Activated naive CD4-positive, alpha-beta T cell treated with anti-CD3 and anti-CD28 coated beads for 36 hours (primary cell): ENCODE measurements at regions not wholly inside any gene's neighbourhood (a gene's known extent, or its start where the extent isn't known, plus 50 kb on each side); places are given as distances from the start of the nearest gene placed in this dataset.
"Not testable (repeated sequence)": the region's sequence is repeated elsewhere in the genome, so short reads cannot be mapped to it uniquely, and the experiment has no call there.

Source experiments
- CTCF ChIA-PET: fragments of 350-600 bp; sonication (Branson Sonifier 250); formaldehyde crosslinking; loops from one replicate; lab custom pipeline; 2021; ENCODE audit warnings: antibody characterized with exemption; lab: Charles Lee
- DNase-seq: peaks from one replicate; pipeline ENCODE4 v3.0.0-alpha.2; 2020
- H3K27ac Mint-ChIP-seq: one replicate; pipeline ENCODE4 v1.8.0; 2021; ENCODE audit warnings: mild to moderate bottlenecking, mixed read lengths
- H3K27me3 Mint-ChIP-seq: one replicate; pipeline ENCODE4 v1.8.0; 2021; ENCODE audit warnings: low read depth, mixed read lengths
- H3K36me3 Mint-ChIP-seq: one replicate; pipeline ENCODE4 v1.8.0; 2021; ENCODE audit warnings: low read depth, mixed read lengths
- H3K4me1 Mint-ChIP-seq: one replicate; pipeline ENCODE4 v1.8.0; 2021; ENCODE audit warnings: low read depth, mixed read lengths
- H3K4me3 Mint-ChIP-seq: one replicate; pipeline ENCODE4 v1.8.0; 2021; ENCODE audit warnings: mild to moderate bottlenecking, moderate library complexity, mixed read lengths
- H3K9me3 Mint-ChIP-seq: one replicate; pipeline ENCODE4 v1.8.0; 2021; ENCODE audit warnings: mixed read lengths
- intact Hi-C: fragments of 100-400 bp; cut with micrococcal nuclease; formaldehyde crosslinking; loops from one replicate; pipeline ENCODE4 v1.15.1; 2023

DNA sequence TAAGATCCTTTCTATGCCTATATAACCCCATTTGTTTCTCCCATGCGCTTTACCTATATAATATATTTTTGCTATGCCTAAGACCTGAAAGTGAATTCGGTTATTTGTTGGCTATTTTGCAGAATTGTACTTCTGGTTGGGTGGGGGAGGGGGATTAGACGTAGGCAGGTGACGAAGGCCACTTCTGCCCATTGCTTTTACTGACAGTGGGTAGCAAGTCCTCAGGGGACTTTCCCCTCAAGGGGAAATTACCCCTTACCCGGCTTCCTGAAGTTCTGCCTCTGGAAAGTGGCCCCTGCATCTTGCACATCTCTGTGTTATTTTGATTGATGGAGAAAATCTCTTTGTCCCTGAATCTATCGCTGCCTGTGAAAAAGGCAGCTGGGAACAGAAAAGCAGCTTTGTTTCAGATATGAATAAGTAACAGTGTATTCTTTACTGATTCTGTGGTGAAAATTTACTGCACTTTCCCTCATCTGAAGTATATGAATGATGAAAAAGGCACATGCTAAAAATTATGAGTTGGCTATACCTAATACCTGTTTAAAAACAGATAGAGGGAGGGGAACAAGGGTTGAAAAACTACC, 133.9 kb downstream of the UTRN start:
- H3K9me3 Mint-ChIP-seq = no peaks in the 10 kb centered on the region
- H3K27ac Mint-ChIP-seq = no peak overlapping the region
- peaks cover 7% of the 10 kb centered on the region for H3K36me3 Mint-ChIP-seq
- H3K4me1 Mint-ChIP-seq = peaks cover 34% of the 10 kb centered on the region
- DNase-seq = peak; percentile 18
- CTCF ChIA-PET = interaction anchor here (0.6 kb wide), 1 partner anchor 9 kb away, joined by 3 read pairs; no protein-coding TSS in a partner anchor
- no peak overlapping the region for H3K4me3 Mint-ChIP-seq
- intact Hi-C loops = no loop called here
- no peaks in the 10 kb centered on the region for H3K27me3 Mint-ChIP-seq

DNA sequence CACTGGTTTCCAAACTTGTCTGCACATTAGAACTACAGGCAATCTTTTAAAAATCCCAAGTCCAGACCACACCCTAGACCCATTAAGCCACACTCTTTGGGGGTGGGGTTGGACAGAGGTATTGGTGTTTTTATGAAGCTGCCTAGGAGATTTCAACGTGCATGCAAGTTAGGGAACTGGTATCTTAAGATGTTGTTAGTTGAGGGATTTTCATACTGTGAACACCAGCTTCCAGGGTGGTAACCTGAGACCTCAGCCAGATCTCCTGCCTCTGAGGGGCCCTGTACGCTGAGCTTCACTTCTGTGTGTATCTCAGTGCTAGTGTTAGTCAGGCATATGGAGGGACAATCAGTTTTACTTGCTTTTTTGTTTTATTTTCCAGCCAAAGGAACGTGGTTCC, 138.0 kb downstream of the UTRN start:
- Mint-ChIP-seq H3K27me3 (no peaks in the 10 kb centered on the region), H3K36me3 (peaks cover 17% of the 10 kb centered on the region), H3K9me3 (no peaks in the 10 kb centered on the region), H3K4me1 (peaks cover 13% of the 10 kb centered on the region), H3K27ac (no peak overlapping the region), H3K4me3 (no peak overlapping the region)
- DNase-seq = no peak
- intact Hi-C loops = no loop called here
- CTCF ChIA-PET = no interaction called here

DNA sequence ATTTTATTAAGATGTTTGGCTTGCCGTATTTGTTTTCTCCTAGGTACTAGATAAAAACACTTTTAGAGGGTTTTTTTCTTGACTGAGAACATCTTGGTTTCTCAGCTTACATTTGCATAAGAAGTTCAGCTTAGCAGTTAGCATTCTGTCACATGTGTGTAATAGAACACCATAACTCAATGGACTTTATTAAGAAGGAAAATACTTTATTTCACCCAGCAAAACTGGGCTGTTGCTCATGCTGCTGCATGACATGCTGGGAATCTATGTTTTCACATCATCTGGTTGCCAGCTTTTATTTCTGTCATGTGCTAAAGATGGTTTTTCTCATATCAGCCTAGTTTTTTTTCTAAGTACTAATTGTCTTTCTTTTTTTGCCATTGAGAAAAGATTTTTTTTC, 144.6 kb downstream of the UTRN start:
- CTCF ChIA-PET = no interaction called here
- no peak for DNase-seq
- H3K9me3 Mint-ChIP-seq = no peaks in the 10 kb centered on the region
- peaks cover 20% of the 10 kb centered on the region for H3K36me3 Mint-ChIP-seq
- H3K27ac Mint-ChIP-seq = no peak overlapping the region
- H3K4me3 Mint-ChIP-seq = no peak overlapping the region
- intact Hi-C loops = no loop called here
- H3K4me1 Mint-ChIP-seq = peaks cover 5% of the 10 kb centered on the region
- H3K27me3 Mint-ChIP-seq = no peaks in the 10 kb centered on the region

DNA sequence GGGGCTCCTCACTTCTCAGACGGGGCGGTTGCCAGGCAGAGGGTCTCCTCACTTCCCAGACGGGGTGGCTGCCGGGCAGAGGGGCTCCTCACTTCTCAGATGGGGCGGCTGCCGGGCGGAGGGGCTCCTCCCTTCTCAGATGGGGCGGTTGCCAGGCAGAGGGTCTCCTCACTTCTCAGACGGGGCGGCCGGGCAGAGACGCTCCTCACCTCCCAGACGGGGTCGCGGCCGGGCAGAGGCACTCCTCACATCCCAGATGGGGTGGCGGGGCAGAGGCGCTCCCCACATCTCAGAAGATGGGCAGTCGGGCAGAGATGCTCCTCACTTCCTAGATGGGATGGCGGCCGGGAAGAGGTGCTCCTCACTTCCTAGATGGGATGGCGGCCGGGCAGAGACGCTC, 148.3 kb downstream of the UTRN start:
- H3K4me3 Mint-ChIP-seq, DNase-seq, CTCF ChIA-PET, H3K4me1 Mint-ChIP-seq, H3K27ac Mint-ChIP-seq, H3K27me3 Mint-ChIP-seq, H3K9me3 Mint-ChIP-seq, intact Hi-C loops: not testable (repeated sequence)
- peaks cover 29% of the 10 kb centered on the region for H3K36me3 Mint-ChIP-seq

DNA sequence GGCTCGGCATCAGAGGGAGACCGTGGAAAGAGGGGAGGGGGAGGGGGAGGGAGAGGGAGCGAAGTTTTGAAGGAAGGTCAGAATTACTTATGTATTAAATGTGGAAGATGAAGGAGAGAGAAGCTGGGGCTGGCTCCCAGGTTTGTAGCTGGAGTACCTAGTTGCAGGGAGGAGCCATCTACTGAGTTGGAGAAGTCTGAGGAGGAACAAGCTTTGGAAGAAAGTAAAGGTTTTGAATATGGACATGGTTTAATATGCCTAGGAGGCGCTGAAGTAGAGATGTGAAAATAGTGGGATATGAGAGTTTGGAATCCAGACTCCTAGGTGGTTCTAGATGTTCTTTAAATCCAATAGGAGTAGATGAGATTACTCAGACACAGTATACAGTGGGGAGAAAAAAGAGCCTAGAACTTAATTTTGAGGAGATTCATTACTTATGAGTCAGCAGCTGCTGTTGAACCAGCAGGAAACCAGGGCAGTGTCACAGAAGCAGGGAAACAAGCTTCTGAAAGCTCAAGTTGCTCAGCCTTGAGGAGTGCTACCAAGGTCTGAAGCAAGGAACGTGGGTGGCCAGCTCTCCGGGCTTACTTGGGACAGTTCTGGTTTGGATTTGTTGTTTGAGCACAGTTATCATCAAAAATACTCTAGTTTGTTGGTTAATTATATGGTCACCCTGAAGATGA, 149.3 kb downstream of the UTRN start:
- intact Hi-C loops = no loop called here
- Mint-ChIP-seq H3K9me3 (no peaks in the 10 kb centered on the region), H3K36me3 (peaks cover 37% of the 10 kb centered on the region), H3K27me3 (no peaks in the 10 kb centered on the region), H3K27ac (no peak overlapping the region), H3K4me1 (peaks cover 3% of the 10 kb centered on the region), H3K4me3 (no peak overlapping the region)
- DNase-seq = no peak
- CTCF ChIA-PET = interaction anchor here (0.9 kb wide), 1 partner anchor 48 kb away, joined by 3 read pairs; no protein-coding TSS in a partner anchor

DNA sequence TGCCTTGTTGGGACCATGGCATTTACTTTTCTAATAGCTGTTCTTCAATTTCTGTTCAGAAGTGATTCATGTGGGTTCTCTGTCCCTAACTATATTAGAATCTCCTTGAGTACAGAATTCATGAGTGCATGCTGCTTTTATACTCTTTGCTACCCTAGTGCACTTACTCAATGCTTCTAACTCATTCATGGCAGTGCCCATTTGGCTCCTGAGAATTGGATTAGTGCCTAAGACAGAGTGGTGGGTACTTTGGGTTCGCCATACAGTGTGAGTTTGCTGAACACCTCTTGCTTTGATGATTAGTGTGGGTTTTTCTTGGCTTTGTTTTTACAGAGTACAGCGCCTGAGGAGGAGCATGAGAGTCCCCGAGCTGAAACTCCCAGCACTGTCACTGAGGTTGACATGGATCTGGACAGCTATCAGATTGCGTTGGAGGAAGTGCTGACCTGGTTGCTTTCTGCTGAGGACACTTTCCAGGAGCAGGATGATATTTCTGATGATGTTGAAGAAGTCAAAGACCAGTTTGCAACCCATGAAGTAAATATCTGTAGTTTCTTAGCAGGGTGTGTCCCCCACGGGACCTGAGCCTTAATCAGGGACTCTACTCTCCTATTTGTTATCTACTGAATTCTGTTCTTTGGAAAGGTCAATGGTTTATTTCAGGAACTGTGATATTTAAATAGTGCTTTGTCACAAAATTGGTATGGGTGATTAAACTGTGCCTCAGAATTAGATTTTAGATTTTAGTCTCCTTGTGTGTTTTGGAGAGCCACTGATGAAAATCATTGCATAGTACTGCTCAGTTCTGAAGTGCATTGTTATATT, 150.7 kb downstream of the UTRN start:
- Mint-ChIP-seq H3K36me3 (peaks cover 47% of the 10 kb centered on the region), H3K4me3 (no peak overlapping the region), H3K4me1 (peaks cover 3% of the 10 kb centered on the region), H3K9me3 (peaks cover 3% of the 10 kb centered on the region), H3K27me3 (no peaks in the 10 kb centered on the region), H3K27ac (no peak overlapping the region)
- CTCF ChIA-PET = interaction anchor here (0.9 kb wide), 1 partner anchor 46 kb away, joined by 3 read pairs; no protein-coding TSS in a partner anchor
- DNase-seq = no peak
- intact Hi-C loops = no loop called here

DNA sequence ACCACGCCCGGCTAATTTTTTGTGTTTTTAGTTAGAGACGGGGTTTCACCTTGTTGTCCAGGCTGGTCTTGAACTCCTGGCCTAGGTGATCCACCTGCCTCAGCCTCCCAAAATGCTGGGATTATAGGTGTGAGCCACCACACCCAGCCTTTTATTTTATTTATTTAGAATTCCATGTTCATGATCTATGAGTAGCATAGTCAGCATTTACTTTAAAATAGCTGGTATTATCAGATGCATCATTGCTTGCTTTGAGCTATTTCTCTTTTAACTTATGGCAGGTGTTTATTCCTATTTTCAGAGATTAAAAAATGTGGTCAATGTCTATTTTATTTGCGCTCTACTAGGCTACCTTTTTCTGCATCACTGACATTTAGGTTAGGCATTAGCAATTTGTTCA, 152.0 kb downstream of the UTRN start:
- no peak overlapping the region for H3K4me3 Mint-ChIP-seq
- CTCF ChIA-PET = no interaction called here
- intact Hi-C loops = no loop called here
- H3K27ac Mint-ChIP-seq = no peak overlapping the region
- H3K27me3 Mint-ChIP-seq = no peaks in the 10 kb centered on the region
- peaks cover 58% of the 10 kb centered on the region for H3K36me3 Mint-ChIP-seq
- peaks cover 16% of the 10 kb centered on the region for H3K9me3 Mint-ChIP-seq
- H3K4me1 Mint-ChIP-seq = peaks cover 3% of the 10 kb centered on the region
- DNase-seq = no peak

DNA sequence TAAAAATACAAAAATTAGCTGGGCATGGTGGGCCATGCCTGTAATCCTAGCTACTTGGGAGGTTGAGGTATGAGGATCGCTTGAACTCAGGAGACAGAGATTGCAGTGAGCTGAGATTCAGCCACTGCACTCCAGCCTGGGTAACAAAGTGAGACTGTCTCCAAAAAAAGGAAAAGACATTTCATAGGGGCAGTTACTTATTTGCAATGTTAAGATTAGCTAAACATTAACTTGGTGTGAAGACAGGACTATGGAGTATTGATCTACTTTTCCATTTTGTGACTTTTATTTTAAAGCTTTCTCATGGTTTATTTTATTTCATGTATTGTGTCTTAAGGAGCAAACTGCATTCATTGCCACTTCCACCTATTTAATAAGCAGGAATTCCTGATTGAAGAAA, 153.0 kb downstream of the UTRN start:
- no peak overlapping the region for H3K4me3 Mint-ChIP-seq
- CTCF ChIA-PET = interaction anchor here (0.6 kb wide), 1 partner anchor 93 kb away, joined by 3 read pairs; no protein-coding TSS in a partner anchor
- no peaks in the 10 kb centered on the region for H3K27me3 Mint-ChIP-seq
- peaks cover 19% of the 10 kb centered on the region for H3K9me3 Mint-ChIP-seq
- H3K36me3 Mint-ChIP-seq = peaks cover 62% of the 10 kb centered on the region
- H3K27ac Mint-ChIP-seq = no peak overlapping the region
- no peak for DNase-seq
- intact Hi-C loops = no loop called here
- peaks cover 3% of the 10 kb centered on the region for H3K4me1 Mint-ChIP-seq

DNA sequence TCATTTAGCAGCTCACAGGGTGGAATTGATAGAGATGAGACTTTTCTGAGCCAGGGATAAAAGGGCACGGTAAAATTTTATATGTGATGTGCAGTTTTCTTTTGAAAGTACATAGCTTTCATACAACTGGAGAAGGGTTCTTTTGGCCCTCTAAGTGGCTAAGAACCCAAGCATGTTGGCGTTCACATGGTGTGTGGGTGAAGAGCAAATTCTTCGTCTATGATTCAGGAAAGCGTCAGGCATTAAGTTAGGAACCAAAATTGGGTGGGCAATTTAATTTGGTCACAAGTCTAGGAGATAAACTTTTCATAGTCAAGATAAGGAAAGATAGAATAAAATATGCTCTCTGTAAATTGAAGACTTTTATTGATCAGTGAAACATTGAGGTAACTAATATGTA, 153.9 kb downstream of the UTRN start:
- intact Hi-C loops = no loop called here
- Mint-ChIP-seq H3K36me3 (peaks cover 63% of the 10 kb centered on the region), H3K4me3 (no peak overlapping the region), H3K27ac (no peak overlapping the region), H3K9me3 (peaks cover 19% of the 10 kb centered on the region), H3K4me1 (peaks cover 3% of the 10 kb centered on the region), H3K27me3 (no peaks in the 10 kb centered on the region)
- CTCF ChIA-PET = interaction anchor here (1.1 kb wide), 1 partner anchor 43 kb away, joined by 5 read pairs; no protein-coding TSS in a partner anchor
- DNase-seq = no peak

DNA sequence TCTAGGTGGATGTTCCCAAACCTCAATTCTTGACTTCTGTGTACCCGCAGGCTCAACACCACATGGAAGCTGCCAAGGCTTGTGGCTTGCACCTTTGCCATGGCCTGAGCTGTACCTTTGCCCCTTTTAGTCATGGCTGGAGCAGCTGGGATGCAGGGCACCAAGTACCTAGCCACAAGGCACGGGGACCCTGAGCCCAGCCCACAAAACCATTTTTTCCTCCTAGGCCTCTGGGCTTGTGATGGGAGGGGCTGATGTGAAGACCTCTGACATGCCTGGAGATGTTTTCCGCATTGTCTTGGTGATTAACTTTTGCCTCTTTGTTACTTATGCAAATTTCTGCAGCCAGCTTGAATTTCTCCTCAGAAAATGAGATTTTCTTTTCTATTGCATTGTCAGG, 156.7 kb downstream of the UTRN start:
- CTCF ChIA-PET = interaction anchor here (1.4 kb wide), 1 partner anchor 39 kb away, joined by 4 read pairs; no protein-coding TSS in a partner anchor
- H3K27ac Mint-ChIP-seq, intact Hi-C loops, DNase-seq, H3K27me3 Mint-ChIP-seq, H3K4me3 Mint-ChIP-seq, H3K4me1 Mint-ChIP-seq: not testable (repeated sequence)
- H3K36me3 Mint-ChIP-seq = peaks cover 53% of the 10 kb centered on the region
- H3K9me3 Mint-ChIP-seq = peaks cover 19% of the 10 kb centered on the region

DNA sequence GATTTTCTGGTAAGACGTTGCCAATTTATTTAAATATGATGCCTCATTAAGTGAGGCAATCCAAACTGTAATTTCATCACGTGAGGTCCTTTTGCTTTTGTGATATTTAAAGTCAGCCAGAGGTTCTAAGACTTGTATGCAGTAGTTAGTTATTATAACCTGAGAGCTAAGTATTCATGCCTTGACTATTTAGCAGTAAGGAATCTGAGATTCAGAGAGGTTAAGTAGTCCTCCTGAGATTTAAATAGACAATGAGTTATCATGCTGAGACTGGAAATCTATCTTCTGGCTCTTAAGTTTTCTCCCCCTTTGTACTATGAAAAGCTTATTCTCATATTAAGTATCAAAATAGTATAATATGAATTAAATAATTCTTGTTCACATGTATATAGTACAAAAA, 158.0 kb downstream of the UTRN start:
- no peak for DNase-seq
- intact Hi-C loops = no loop called here
- Mint-ChIP-seq H3K9me3 (peaks cover 19% of the 10 kb centered on the region), H3K4me3 (no peak overlapping the region), H3K27me3 (no peaks in the 10 kb centered on the region), H3K36me3 (peaks cover 47% of the 10 kb centered on the region), H3K27ac (no peak overlapping the region), H3K4me1 (no peaks in the 10 kb centered on the region)
- CTCF ChIA-PET = no interaction called here

DNA sequence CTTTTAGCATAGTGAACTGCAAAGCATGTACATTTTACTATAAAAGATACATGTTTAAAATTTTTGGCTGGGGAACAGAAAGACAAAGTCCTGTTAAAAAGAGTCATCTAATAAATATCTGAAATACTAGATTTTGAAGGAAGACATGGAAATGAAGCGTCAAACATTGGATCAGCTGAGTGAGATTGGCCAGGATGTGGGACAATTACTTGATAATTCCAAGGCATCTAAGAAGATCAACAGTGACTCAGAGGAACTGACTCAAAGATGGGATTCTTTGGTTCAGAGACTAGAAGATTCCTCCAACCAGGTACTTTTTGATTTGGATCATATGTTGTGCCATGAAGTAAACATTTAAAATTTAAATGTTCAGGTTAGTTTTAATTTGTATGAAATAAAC, 162.3 kb downstream of the UTRN start:
- no peaks in the 10 kb centered on the region for H3K4me1 Mint-ChIP-seq
- DNase-seq = no peak
- H3K4me3 Mint-ChIP-seq = no peak overlapping the region
- CTCF ChIA-PET = no interaction called here
- peaks cover 17% of the 10 kb centered on the region for H3K36me3 Mint-ChIP-seq
- no peak overlapping the region for H3K27ac Mint-ChIP-seq
- H3K9me3 Mint-ChIP-seq = no peaks in the 10 kb centered on the region
- H3K27me3 Mint-ChIP-seq = no peaks in the 10 kb centered on the region
- intact Hi-C loops = no loop called here
